H1 (cell line): ENCODE measurements at regions not wholly inside any gene's neighbourhood (a gene's known extent, or its start where the extent isn't known, plus 50 kb on each side); places are given as distances from the start of the nearest gene placed in this dataset.

ENCODE experiments used
- CBX8 ChIP-seq: fragments of 300-800, 300-1000 bp; sonication (generic); IDR thresholded peaks from 2 replicates; pipeline ENCODE4 v1.7.1; 2016; ENCODE audit warnings: low read depth, low read length, borderline replicate concordance
- EP300 ChIP-seq, 2 experiments: IDR thresholded peaks; 1 replicate in 1 of 2; 2 replicates in 1 of 2; pipeline ENCODE4 v1.6.1; 2011 to 2012; ENCODE audit warnings: low read depth in 2 of 2, low read length in 2 of 2, mild to moderate bottlenecking in 2 of 2, borderline replicate concordance in 1 of 2, inconsistent platforms in 1 of 2, moderate library complexity in 1 of 2
- NANOG ChIP-seq: IDR thresholded peaks from 2 replicates; pipeline ENCODE4 v1.6.1; 2011; ENCODE audit warnings: low read length, low read depth, mild to moderate bottlenecking, inconsistent platforms; ENCODE audit not compliant: insufficient read depth, poor library complexity, severe bottlenecking
- RXRA ChIP-seq: IDR thresholded peaks from 2 replicates; pipeline ENCODE4 v1.6.1; 2011; ENCODE audit warnings: low read depth, mild to moderate bottlenecking, low read length, moderate library complexity; ENCODE audit not compliant: insufficient read depth
- SP4 ChIP-seq: IDR thresholded peaks from 2 replicates; pipeline ENCODE4 v1.6.1; 2012; ENCODE audit warnings: low read length, inconsistent platforms
- TAF7 ChIP-seq: optimal IDR thresholded peaks from 2 replicates; pipeline ENCODE3; 2011; ENCODE audit warnings: low read depth, mild to moderate bottlenecking, inconsistent platforms, low read length, moderate library complexity, borderline replicate concordance
- YY1 ChIP-seq: IDR thresholded peaks from 2 replicates; pipeline ENCODE4 v1.6.1; 2011; ENCODE audit warnings: low read depth, mild to moderate bottlenecking, low read length
- TF ChIP-seq, protein P1 (sequence below): IDR thresholded peaks from 2 replicates; pipeline ENCODE4 v1.6.1; 2011; ENCODE audit warnings: low read length, improper control_type of control experiment

DNA sequence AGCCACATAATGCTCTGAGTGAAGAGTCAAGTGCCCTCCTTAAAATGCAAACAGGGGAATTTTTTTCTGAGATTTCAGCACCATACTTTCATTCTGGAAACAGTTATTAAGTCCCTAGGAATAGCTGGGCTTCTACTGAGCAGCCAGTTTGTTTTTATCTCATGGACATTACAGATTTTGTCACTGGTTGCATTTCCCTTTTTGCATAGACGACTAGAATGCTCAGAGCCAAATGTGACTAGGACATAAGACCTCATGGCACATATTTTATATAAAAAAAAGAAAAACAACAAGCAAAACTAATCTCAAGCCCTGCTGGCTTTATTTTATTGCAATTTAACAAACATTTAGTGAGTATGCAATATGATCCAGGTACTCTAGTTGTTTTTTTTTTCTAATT is 112.7 kb upstream of the NANOGP8 start (continued):
- TF ChIP-seq CBX8, result no peak
- TF ChIP-seq, protein P1, sequence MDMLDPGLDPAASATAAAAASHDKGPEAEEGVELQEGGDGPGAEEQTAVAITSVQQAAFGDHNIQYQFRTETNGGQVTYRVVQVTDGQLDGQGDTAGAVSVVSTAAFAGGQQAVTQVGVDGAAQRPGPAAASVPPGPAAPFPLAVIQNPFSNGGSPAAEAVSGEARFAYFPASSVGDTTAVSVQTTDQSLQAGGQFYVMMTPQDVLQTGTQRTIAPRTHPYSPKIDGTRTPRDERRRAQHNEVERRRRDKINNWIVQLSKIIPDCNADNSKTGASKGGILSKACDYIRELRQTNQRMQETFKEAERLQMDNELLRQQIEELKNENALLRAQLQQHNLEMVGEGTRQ, result no peak
- TF ChIP-seq TAF7, result no peak
- no peak for TF ChIP-seq YY1
- TF ChIP-seq SP4, result no peak
- no peak for TF ChIP-seq RXRA
- TF ChIP-seq NANOG, result no peak
- TF ChIP-seq EP300 (IDR thresholded peaks at IDR 0.05; ENCODE audit: borderline replicate concordance in 1 of 2, low read depth in 2 of 2, low read length in 2 of 2), result no peak
